ENCODE measurements at regions not wholly inside any gene's neighbourhood (a gene's known extent, or its start where the extent isn't known, plus 50 kb on each side); places are given as distances from the start of the nearest gene placed in this dataset.
A peak's percentile ranks its signal among the peaks of the same experiment; 100 is the strongest.

- Histone ChIP-seq H3K27ac (no peak overlapping the region), H3K36me3 (no peaks in the 10 kb centered on the region), H3K4me3 (no peak overlapping the region)
These were observed 1295.5 kb upstream of the LRRTM1 start for GRCh38 chr2:81600088-81600487.

GRCh38 chr2:81598453-81598852 lies 1293.9 kb upstream of the LRRTM1 start:
- Histone ChIP-seq H3K4me3 (no peak overlapping the region), H3K9me3 (replicated peaks) (no peaks in the 10 kb centered on the region), H3K27ac (no peak overlapping the region), H3K36me3 (no peaks in the 10 kb centered on the region), H3K27me3 (peaks cover 3% of the 10 kb centered on the region; the same call in 1 of the 2 replicates), H3K4me1 (no peaks in the 10 kb centered on the region)
- no peak for DNase-seq

More at GRCh38 chr2:81600088-81600487, 1295.5 kb upstream of the LRRTM1 start:
- no peaks in the 10 kb centered on the region for H3K9me3 ChIP-seq (replicated peaks)
- H3K27me3 ChIP-seq = peaks cover 4% of the 10 kb centered on the region; the same call in 1 of the 2 replicates
- no peak for DNase-seq
- no peaks in the 10 kb centered on the region for H3K4me1 ChIP-seq

GRCh38 chr2:81589406-81589805 lies 1284.9 kb upstream of the LRRTM1 start:
- H3K27me3 ChIP-seq = peaks cover 7% of the 10 kb centered on the region
- no peaks in the 10 kb centered on the region for H3K9me3 ChIP-seq (replicated peaks)
- H3K4me3 ChIP-seq = no peak overlapping the region
- no peaks in the 10 kb centered on the region for H3K36me3 ChIP-seq
- DNase-seq = peak; percentile 78 to 86
- peak overlapping the region; percentile 35; the same call in 1 of the 2 replicates for H3K27ac ChIP-seq
- peaks cover 6% of the 10 kb centered on the region; the same call in 1 of the 2 replicates for H3K4me1 ChIP-seq

- no peaks in the 10 kb centered on the region for H3K9me3 ChIP-seq (replicated peaks)
- H3K4me3 ChIP-seq = no peak overlapping the region
- no peak for DNase-seq
- H3K27me3 ChIP-seq = peaks cover 7% of the 10 kb centered on the region; the same call in 1 of the 2 replicates
- no peaks in the 10 kb centered on the region for H3K36me3 ChIP-seq
- H3K27ac ChIP-seq = no peak overlapping the region
- 0 out of 2 replicates have a peak, but pooled peaks cover under 1% of the 10 kb centered on the region for H3K4me1 ChIP-seq
These were observed 1279.0 kb upstream of the LRRTM1 start for GRCh38 chr2:81583311-81584108.

GRCh38 chr2:81576713-81577112 lies 1272.2 kb upstream of the LRRTM1 start:
- Histone ChIP-seq H3K27ac (no peak overlapping the region), H3K4me1 (no peaks in the 10 kb centered on the region), H3K36me3 (no peaks in the 10 kb centered on the region), H3K9me3 (replicated peaks) (no peaks in the 10 kb centered on the region), H3K27me3 (no peaks in the 10 kb centered on the region), H3K4me3 (no peak overlapping the region)
- DNase-seq = no peak

GRCh38 chr2:81551040-81551634 lies 1246.6 kb upstream of the LRRTM1 start:
- no peak for DNase-seq
- Histone ChIP-seq H3K4me3 (no peak overlapping the region), H3K4me1 (no peaks in the 10 kb centered on the region), H3K27ac (no peak overlapping the region), H3K36me3 (no peaks in the 10 kb centered on the region; the same call in 1 of the 2 replicates), H3K9me3 (replicated peaks) (no peaks in the 10 kb centered on the region), H3K27me3 (peaks cover 5% of the 10 kb centered on the region; the same call in 1 of the 2 replicates)

GRCh38 chr2:81550277-81550676 lies 1245.7 kb upstream of the LRRTM1 start:
- H3K27me3 ChIP-seq = peaks cover 5% of the 10 kb centered on the region; the same call in 1 of the 2 replicates
- no peaks in the 10 kb centered on the region for H3K4me1 ChIP-seq
- H3K36me3 ChIP-seq = no peaks in the 10 kb centered on the region; the same call in 1 of the 2 replicates
- no peak for DNase-seq
- H3K27ac ChIP-seq = no peak overlapping the region
- H3K9me3 ChIP-seq (replicated peaks) = no peaks in the 10 kb centered on the region
- no peak overlapping the region for H3K4me3 ChIP-seq

- H3K36me3 ChIP-seq = no peaks in the 10 kb centered on the region; the same call in 1 of the 2 replicates
- no peak overlapping the region for H3K4me3 ChIP-seq
- no peak overlapping the region for H3K27ac ChIP-seq
- H3K27me3 ChIP-seq = peaks cover 5% of the 10 kb centered on the region; the same call in 1 of the 2 replicates
- H3K4me1 ChIP-seq = no peaks in the 10 kb centered on the region
- no peaks in the 10 kb centered on the region for H3K9me3 ChIP-seq (replicated peaks)
- DNase-seq = no peak
These were observed 1245.1 kb upstream of the LRRTM1 start for GRCh38 chr2:81549646-81550045.

- H3K27me3 ChIP-seq = peaks cover 5% of the 10 kb centered on the region; the same call in 1 of the 2 replicates
- no peaks in the 10 kb centered on the region for H3K4me1 ChIP-seq
- H3K4me3 ChIP-seq = no peak overlapping the region
- no peaks in the 10 kb centered on the region; the same call in 1 of the 2 replicates for H3K36me3 ChIP-seq
- DNase-seq = no peak
- no peak overlapping the region for H3K27ac ChIP-seq
- H3K9me3 ChIP-seq (replicated peaks) = no peaks in the 10 kb centered on the region
These were observed 1241.1 kb upstream of the LRRTM1 start for GRCh38 chr2:81545626-81546025.

GRCh38 chr2:81542119-81542518 lies 1237.6 kb upstream of the LRRTM1 start:
- no peaks in the 10 kb centered on the region for H3K9me3 ChIP-seq (replicated peaks)
- no peak overlapping the region for H3K27ac ChIP-seq

GRCh38 chr2:81529944-81530343 lies 1225.4 kb upstream of the LRRTM1 start:
- Histone ChIP-seq H3K36me3 (no peaks in the 10 kb centered on the region), H3K4me3 (no peak overlapping the region), H3K27me3 (0 out of 2 replicates have a peak, but pooled peaks cover 3% of the 10 kb centered on the region), H3K4me1 (no peaks in the 10 kb centered on the region), H3K9me3 (replicated peaks) (no peaks in the 10 kb centered on the region), H3K27ac (no peak overlapping the region)
- DNase-seq = no peak

More at GRCh38 chr2:81542119-81542518, 1237.6 kb upstream of the LRRTM1 start:
- no peaks in the 10 kb centered on the region for H3K36me3 ChIP-seq
- H3K4me1 ChIP-seq = no peaks in the 10 kb centered on the region
- no peak overlapping the region for H3K4me3 ChIP-seq
- no peaks in the 10 kb centered on the region; the same call in 1 of the 2 replicates for H3K27me3 ChIP-seq
- no peak for DNase-seq

GRCh38 chr2:81528852-81529480 lies 1224.4 kb upstream of the LRRTM1 start:
- Histone ChIP-seq H3K4me1 (no peaks in the 10 kb centered on the region), H3K9me3 (replicated peaks) (no peaks in the 10 kb centered on the region), H3K36me3 (no peaks in the 10 kb centered on the region), H3K27ac (no peak overlapping the region), H3K4me3 (no peak overlapping the region), H3K27me3 (0 out of 2 replicates have a peak, but pooled peaks cover 3% of the 10 kb centered on the region)
- no peak for DNase-seq

- H3K27ac ChIP-seq = no peak overlapping the region
- H3K27me3 ChIP-seq = no peaks in the 10 kb centered on the region
- no peaks in the 10 kb centered on the region for H3K4me1 ChIP-seq
- no peak for DNase-seq
- H3K4me3 ChIP-seq = no peak overlapping the region
- H3K36me3 ChIP-seq = no peaks in the 10 kb centered on the region
- no peaks in the 10 kb centered on the region for H3K9me3 ChIP-seq (replicated peaks)
These were observed 1218.8 kb upstream of the LRRTM1 start for GRCh38 chr2:81523344-81523743.

- no peak overlapping the region for H3K4me3 ChIP-seq
- H3K27ac ChIP-seq = no peak overlapping the region
- no peak for DNase-seq
- H3K27me3 ChIP-seq = no peaks in the 10 kb centered on the region
- no peaks in the 10 kb centered on the region for H3K9me3 ChIP-seq (replicated peaks)
- H3K36me3 ChIP-seq = no peaks in the 10 kb centered on the region
- H3K4me1 ChIP-seq = no peaks in the 10 kb centered on the region
These were observed 1208.8 kb upstream of the LRRTM1 start for GRCh38 chr2:81513328-81513727.

- no peaks in the 10 kb centered on the region for H3K9me3 ChIP-seq (replicated peaks)
- H3K27me3 ChIP-seq = no peaks in the 10 kb centered on the region; the same call in 1 of the 2 replicates
- no peak for DNase-seq
- no peaks in the 10 kb centered on the region for H3K4me1 ChIP-seq
- H3K27ac ChIP-seq = no peak overlapping the region
- no peak overlapping the region for H3K4me3 ChIP-seq
- no peaks in the 10 kb centered on the region for H3K36me3 ChIP-seq
These were observed 1201.0 kb upstream of the LRRTM1 start for GRCh38 chr2:81505586-81505985.
